ENCODE measurements at regions not wholly inside any gene's neighbourhood (a gene's known extent, or its start where the extent isn't known, plus 50 kb on each side); places are given as distances from the start of the nearest gene placed in this dataset.
A peak's percentile ranks its signal among the peaks of the same experiment; 100 is the strongest.
"Not testable (repeated sequence)": the region's sequence is repeated elsewhere in the genome, so short reads cannot be mapped to it uniquely, and the experiment has no call there.

- no peaks in the 10 kb centered on the region for H3K9me3 Mint-ChIP-seq
- TF ChIP-seq, protein P1, sequence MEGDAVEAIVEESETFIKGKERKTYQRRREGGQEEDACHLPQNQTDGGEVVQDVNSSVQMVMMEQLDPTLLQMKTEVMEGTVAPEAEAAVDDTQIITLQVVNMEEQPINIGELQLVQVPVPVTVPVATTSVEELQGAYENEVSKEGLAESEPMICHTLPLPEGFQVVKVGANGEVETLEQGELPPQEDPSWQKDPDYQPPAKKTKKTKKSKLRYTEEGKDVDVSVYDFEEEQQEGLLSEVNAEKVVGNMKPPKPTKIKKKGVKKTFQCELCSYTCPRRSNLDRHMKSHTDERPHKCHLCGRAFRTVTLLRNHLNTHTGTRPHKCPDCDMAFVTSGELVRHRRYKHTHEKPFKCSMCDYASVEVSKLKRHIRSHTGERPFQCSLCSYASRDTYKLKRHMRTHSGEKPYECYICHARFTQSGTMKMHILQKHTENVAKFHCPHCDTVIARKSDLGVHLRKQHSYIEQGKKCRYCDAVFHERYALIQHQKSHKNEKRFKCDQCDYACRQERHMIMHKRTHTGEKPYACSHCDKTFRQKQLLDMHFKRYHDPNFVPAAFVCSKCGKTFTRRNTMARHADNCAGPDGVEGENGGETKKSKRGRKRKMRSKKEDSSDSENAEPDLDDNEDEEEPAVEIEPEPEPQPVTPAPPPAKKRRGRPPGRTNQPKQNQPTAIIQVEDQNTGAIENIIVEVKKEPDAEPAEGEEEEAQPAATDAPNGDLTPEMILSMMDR (IDR thresholded peaks at IDR 0.05; ENCODE audit: unreplicated experiment in 3 of 3) = no peak
These were observed 366.4 kb upstream of the FTMT start for GRCh38 chr5:121485281-121485680.

GRCh38 chr5:121485999-121486398 lies 365.7 kb upstream of the FTMT start:
- not testable (repeated sequence) for H3K27me3 Mint-ChIP-seq (ENCODE audit: low read depth); H3K36me3 Mint-ChIP-seq (ENCODE audit: low read depth); H3K9me3 Mint-ChIP-seq; H3K4me3 Mint-ChIP-seq; H3K27ac Mint-ChIP-seq; H3K4me1 Mint-ChIP-seq

More at GRCh38 chr5:121485281-121485680, 366.4 kb upstream of the FTMT start:
- no peak overlapping the region for H3K4me3 Mint-ChIP-seq
- H3K4me1 Mint-ChIP-seq = no peaks in the 10 kb centered on the region
- H3K36me3 Mint-ChIP-seq (ENCODE audit: low read depth) = no peaks in the 10 kb centered on the region
- H3K27me3 Mint-ChIP-seq (ENCODE audit: low read depth) = no peaks in the 10 kb centered on the region
- no peak overlapping the region for H3K27ac Mint-ChIP-seq

GRCh38 chr5:121489972-121490371 lies 361.7 kb upstream of the FTMT start:
- Mint-ChIP-seq H3K9me3 (no peaks in the 10 kb centered on the region), H3K36me3 (ENCODE audit: low read depth) (no peaks in the 10 kb centered on the region), H3K4me1 (no peaks in the 10 kb centered on the region), H3K27ac (no peak overlapping the region), H3K27me3 (ENCODE audit: low read depth) (no peaks in the 10 kb centered on the region), H3K4me3 (no peak overlapping the region)
- TF ChIP-seq, protein P1 (IDR thresholded peaks at IDR 0.05; ENCODE audit: unreplicated experiment in 3 of 3) = no peak

DNA sequence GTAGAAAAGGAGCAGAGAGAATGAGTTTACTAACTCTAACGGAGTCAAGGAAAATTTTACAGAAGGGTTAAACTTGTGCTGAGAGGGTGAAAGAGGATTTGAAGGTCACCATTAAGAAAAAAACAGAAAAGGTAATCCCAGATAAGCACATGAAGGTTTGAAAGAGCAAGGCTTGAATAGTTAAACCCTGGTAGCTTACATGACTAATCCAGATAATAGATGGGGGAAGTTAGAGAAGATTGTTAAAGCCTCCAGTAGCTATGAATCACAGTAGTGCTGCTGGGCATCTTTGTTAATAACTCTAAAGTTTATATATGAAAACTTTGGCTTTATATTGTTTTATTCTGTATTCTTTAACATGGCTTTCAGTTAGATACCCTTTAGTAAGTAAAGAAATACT lies 354.5 kb upstream of the FTMT start:
- Mint-ChIP-seq H3K9me3 (no peaks in the 10 kb centered on the region), H3K27me3 (ENCODE audit: low read depth) (no peaks in the 10 kb centered on the region), H3K27ac (no peak overlapping the region), H3K4me1 (no peaks in the 10 kb centered on the region), H3K4me3 (no peak overlapping the region), H3K36me3 (ENCODE audit: low read depth) (no peaks in the 10 kb centered on the region)
- TF ChIP-seq, protein P1 (IDR thresholded peaks at IDR 0.05; ENCODE audit: unreplicated experiment in 3 of 3) = no peak

- Mint-ChIP-seq H3K27ac (no peak overlapping the region), H3K9me3 (no peaks in the 10 kb centered on the region), H3K36me3 (ENCODE audit: low read depth) (no peaks in the 10 kb centered on the region), H3K4me1 (peaks cover 5% of the 10 kb centered on the region), H3K27me3 (ENCODE audit: low read depth) (no peaks in the 10 kb centered on the region), H3K4me3 (no peak overlapping the region)
- TF ChIP-seq, protein P1 (IDR thresholded peaks at IDR 0.05; ENCODE audit: unreplicated experiment in 3 of 3) = no peak
These were observed 351.4 kb upstream of the FTMT start for GRCh38 chr5:121500310-121500709.

- Mint-ChIP-seq H3K9me3 (no peaks in the 10 kb centered on the region), H3K36me3 (ENCODE audit: low read depth) (no peaks in the 10 kb centered on the region), H3K4me3 (no peak overlapping the region), H3K27ac (peak overlapping the region in 1 of 3 experiments; percentile 21), H3K27me3 (ENCODE audit: low read depth) (no peaks in the 10 kb centered on the region), H3K4me1 (peaks cover 5% of the 10 kb centered on the region)
- TF ChIP-seq, protein P1 (IDR thresholded peaks at IDR 0.05; ENCODE audit: unreplicated experiment in 3 of 3) = no peak
These were observed 348.4 kb upstream of the FTMT start for GRCh38 chr5:121503111-121503840.
